HL-60 (cell line): ENCODE measurements at regions not wholly inside any gene's neighbourhood (a gene's known extent, or its start where the extent isn't known, plus 50 kb on each side); places are given as distances from the start of the nearest gene placed in this dataset.

Experiments used
- CTCF ChIP-seq: IDR thresholded peaks from one replicate; pipeline ENCODE4 v1.5.1; 2011; ENCODE audit warnings: low read length, control low read depth, inconsistent platforms; ENCODE audit not compliant: insufficient read depth
- POLR2AphosphoS5 ChIP-seq: IDR thresholded peaks from 2 replicates; pipeline ENCODE4 v1.6.1; 2012; ENCODE audit warnings: low read depth
- REST ChIP-seq: IDR thresholded peaks from 2 replicates; pipeline ENCODE4 v1.6.1; 2012; ENCODE audit warnings: low read depth; ENCODE audit not compliant: insufficient replicate concordance

GRCh38 chr6:9025796-9026394 lies 590.5 kb upstream of the SLC35B3 start:
- TF ChIP-seq CTCF (no peak), REST (no peak), POLR2AphosphoS5 (no peak)
